H9 (cell line): ENCODE measurements at regions not wholly inside any gene's neighbourhood (a gene's known extent, or its start where the extent isn't known, plus 50 kb on each side); places are given as distances from the start of the nearest gene placed in this dataset.

Experiments used
- DNase-seq: peaks from one replicate; pipeline ENCODE4 v3.0.0-alpha.2; 2017
- H2AFZ ChIP-seq: one replicate; pipeline ENCODE4 v1.6.1; 2013; ENCODE audit warnings: mild to moderate bottlenecking, low read length, control low read depth, moderate library complexity
- H2AK5ac ChIP-seq: 2 replicates; pipeline ENCODE4 v1.6.1; 2013; ENCODE audit warnings: low read length, control low read depth, mixed read lengths; ENCODE audit not compliant: insufficient read length
- H2BK120ac ChIP-seq: one replicate; pipeline ENCODE4 v1.6.1; 2013; ENCODE audit warnings: low read depth, mild to moderate bottlenecking, low read length, control low read depth, inconsistent platforms; ENCODE audit not compliant: poor library complexity, severe bottlenecking
- H2BK12ac ChIP-seq: 2 replicates; pipeline ENCODE4 v1.6.1; 2013; ENCODE audit warnings: low read length, control low read depth, mixed read lengths, low read depth; ENCODE audit not compliant: insufficient read length
- H2BK15ac ChIP-seq: 2 replicates; pipeline ENCODE4 v1.6.1; 2013; ENCODE audit warnings: low read depth, low read length, control low read depth
- H2BK20ac ChIP-seq: one replicate; pipeline ENCODE4 v1.6.1; 2013; ENCODE audit warnings: low read depth, mild to moderate bottlenecking, low read length, control low read depth, inconsistent platforms; ENCODE audit not compliant: poor library complexity, severe bottlenecking
- H2BK5ac ChIP-seq: 2 replicates; pipeline ENCODE4 v1.6.1; 2013; ENCODE audit warnings: low read length, control low read depth, mixed read lengths; ENCODE audit not compliant: insufficient read length
- H3K14ac ChIP-seq: 2 replicates; pipeline ENCODE4 v1.6.1; 2013; ENCODE audit warnings: low read length, control low read depth; ENCODE audit not compliant: insufficient read depth
- H3K18ac ChIP-seq: 2 replicates; pipeline ENCODE4 v1.6.1; 2013; ENCODE audit warnings: low read depth, mild to moderate bottlenecking, mixed read lengths, low read length, control low read depth; ENCODE audit not compliant: insufficient read length
- H3K23ac ChIP-seq: 2 replicates; pipeline ENCODE4 v1.6.1; 2013; ENCODE audit warnings: low read length, control low read depth, mixed read lengths, low read depth; ENCODE audit not compliant: insufficient read length
- H3K23me2 ChIP-seq: 2 replicates; pipeline ENCODE4 v1.6.1; 2013; ENCODE audit warnings: low read depth, mild to moderate bottlenecking, mixed read lengths, low read length, control low read depth; ENCODE audit not compliant: insufficient read length, poor library complexity, severe bottlenecking
- H3K27ac ChIP-seq: 2 replicates; pipeline ENCODE4 v1.5.1; 2013; ENCODE audit warnings: low read length, control low read depth, mixed read lengths, low read depth; ENCODE audit not compliant: insufficient read length
- H3K27me3 ChIP-seq: 2 replicates; pipeline ENCODE4 v1.6.1; 2013; ENCODE audit warnings: low read length, control low read depth, inconsistent platforms; ENCODE audit not compliant: insufficient read depth
- H3K4ac ChIP-seq: 2 replicates; pipeline ENCODE4 v1.6.1; 2013; ENCODE audit warnings: low read depth, mild to moderate bottlenecking, control low read depth, inconsistent platforms, low read length, moderate library complexity
- H3K4me1 ChIP-seq: 2 replicates; pipeline ENCODE4 v1.6.1; 2013; ENCODE audit warnings: low read length, control low read depth, inconsistent platforms; ENCODE audit not compliant: insufficient read depth
- H3K4me2 ChIP-seq: 2 replicates; pipeline ENCODE4 v1.6.1; 2013; ENCODE audit warnings: low read length, control low read depth, mixed read lengths; ENCODE audit not compliant: insufficient read length, insufficient read depth
- H3K56ac ChIP-seq: 2 replicates; pipeline ENCODE4 v1.6.1; 2013; ENCODE audit warnings: low read depth, mild to moderate bottlenecking, mixed read lengths, low read length, control low read depth; ENCODE audit not compliant: insufficient read length
- H3K79me1 ChIP-seq: 2 replicates; pipeline ENCODE4 v1.6.1; 2013; ENCODE audit warnings: low read depth, mild to moderate bottlenecking, moderate library complexity, low read length, control low read depth, inconsistent platforms; ENCODE audit not compliant: insufficient read depth, poor library complexity, severe bottlenecking
- H3K79me2 ChIP-seq: 2 replicates; pipeline ENCODE4 v1.6.1; 2013; ENCODE audit warnings: low read length, control low read depth, inconsistent platforms; ENCODE audit not compliant: insufficient read depth
- H3K9ac ChIP-seq: 2 replicates; pipeline ENCODE4 v1.6.1; 2013; ENCODE audit warnings: low read length, control low read depth, mixed read lengths; ENCODE audit not compliant: insufficient read length; ENCODE audit errors: extremely low read depth
- H3K9me3 ChIP-seq: one replicate; pipeline ENCODE4 v1.6.1; 2013; ENCODE audit warnings: low read depth, low read length, inconsistent platforms; ENCODE audit not compliant: control insufficient read depth
- H3T11ph ChIP-seq: one replicate; pipeline ENCODE4 v1.6.1; 2013; ENCODE audit warnings: mild to moderate bottlenecking, low read length, control low read depth, inconsistent platforms
- H4K20me1 ChIP-seq: one replicate; pipeline ENCODE4 v1.6.1; 2013; ENCODE audit not compliant: control insufficient read depth, insufficient read length, insufficient read depth
- H4K5ac ChIP-seq: 2 replicates; pipeline ENCODE4 v1.6.1; 2013; ENCODE audit warnings: low read depth, mild to moderate bottlenecking, mixed read lengths, low read length, control low read depth; ENCODE audit not compliant: insufficient read length
- H4K8ac ChIP-seq: replicated peaks from 2 replicates; pipeline ENCODE4 v1.6.1; 2013; ENCODE audit warnings: low read length, control low read depth, mixed read lengths, low read depth; ENCODE audit not compliant: insufficient read length
- H4K91ac ChIP-seq: 2 replicates; pipeline ENCODE4 v1.6.1; 2013; ENCODE audit warnings: low read depth, mild to moderate bottlenecking, moderate library complexity, mixed read lengths, low read length, control low read depth; ENCODE audit not compliant: insufficient read length
- H3K27ac Mint-ChIP-seq, 3 experiments: 2 replicates in 2 of 3; 3 replicates in 1 of 3; pipeline ENCODE4 v1.8.0; 2020 to 2021; ENCODE audit warnings: mixed read lengths in 3 of 3, mild to moderate bottlenecking in 1 of 3, moderate library complexity in 1 of 3
- H3K27me3 Mint-ChIP-seq: 2 replicates; pipeline ENCODE4 v1.8.0; 2021; ENCODE audit warnings: low read depth, mild to moderate bottlenecking, moderate library complexity, mixed read lengths
- H3K36me3 Mint-ChIP-seq, 3 experiments: 2 replicates in 2 of 3; 3 replicates in 1 of 3; pipeline ENCODE4 v1.8.0; 2020 to 2021; ENCODE audit warnings: low read depth in 3 of 3, mixed read lengths in 3 of 3; ENCODE audit not compliant: insufficient read depth in 1 of 3
- H3K4me1 Mint-ChIP-seq, 2 experiments: 2 replicates each; pipeline ENCODE4 v1.8.0; 2020; ENCODE audit warnings: mixed read lengths in 2 of 2
- H3K4me3 Mint-ChIP-seq, 2 experiments: 2 replicates in 1 of 2; 3 replicates in 1 of 2; pipeline ENCODE4 v1.8.0; 2020 to 2021; ENCODE audit warnings: mild to moderate bottlenecking in 2 of 2, mixed read lengths in 2 of 2, moderate library complexity in 1 of 2
- H3K9me3 Mint-ChIP-seq, 2 experiments: 2 replicates in 1 of 2; 3 replicates in 1 of 2; pipeline ENCODE4 v1.8.0; 2020; ENCODE audit warnings: mild to moderate bottlenecking in 2 of 2, mixed read lengths in 2 of 2, moderate library complexity in 1 of 2
- CTCF ChIP-seq: fragments of 200-600 bp; sonication (generic); conservative IDR thresholded peaks from 3 replicates; pipeline ENCODE4 v1.8.0; 2021; ENCODE audit warnings: antibody characterized with exemption, mild to moderate bottlenecking
- WGBS: extraction: QIAGEN DNeasy Blood & Tissue Kit; methylation state at CpG from one replicate; pipeline ENCODE4 v1.1.7; 2013; ENCODE audit warnings: missing lambda C conversion rate, low lambda C conversion rate, mixed read lengths; ENCODE audit not compliant: insufficient read length; ENCODE audit errors: extremely low coverage; 5-methylcytosine and 5-hydroxymethylcytosine counted together

- Histone ChIP-seq H3K9me3 (no peaks in the 10 kb centered on the region), H3K27ac (no peak overlapping the region), H2AK5ac (no peak overlapping the region), H4K20me1 (no peaks in the 10 kb centered on the region), H4K91ac (no peak overlapping the region), H3K23ac (no peak overlapping the region), H3K14ac (no peak overlapping the region), H2BK12ac (no peak overlapping the region), H2BK20ac (no peak overlapping the region), H3T11ph (no peak overlapping the region), H3K23me2 (no peaks in the 10 kb centered on the region), H2AFZ (no peak overlapping the region), H4K5ac (no peak overlapping the region), H3K79me2 (no peaks in the 10 kb centered on the region), H3K4me2 (no peak overlapping the region), H3K4ac (no peak overlapping the region), H2BK5ac (no peak overlapping the region), H2BK120ac (no peak overlapping the region), H3K18ac (no peak overlapping the region), H4K8ac (no peak overlapping the region), H3K56ac (no peak overlapping the region), H3K9ac (no peak overlapping the region), H3K79me1 (no peaks in the 10 kb centered on the region), H2BK15ac (no peak overlapping the region), H3K27me3 (no peaks in the 10 kb centered on the region; the same call in 1 of the 2 replicates), H3K4me1 (peaks cover 4% of the 10 kb centered on the region; the same call in 1 of the 2 replicates)
- Mint-ChIP-seq H3K4me3 (no peak overlapping the region), H3K9me3 (no peaks in the 10 kb centered on the region), H3K27ac (peak overlapping the region in 1 of 3 experiments; percentile 78; a peak in 2 of 7 replicates), H3K27me3 (no peaks in the 10 kb centered on the region), H3K36me3 (no peaks in the 10 kb centered on the region), H3K4me1 (peaks cover 5 to 15% of the 10 kb centered on the region in 2 experiments)
- no peak for DNase-seq
- no CpG with 5 or more reads among the region's 2 CpGs for WGBS
- TF ChIP-seq CTCF, result no peak
Observed at GRCh38 chr16:65308506-65308905, 186.6 kb upstream of the CDH11 start.
